ENCODE measurements at regions not wholly inside any gene's neighbourhood (a gene's known extent, or its start where the extent isn't known, plus 50 kb on each side); places are given as distances from the start of the nearest gene placed in this dataset.

DNA sequence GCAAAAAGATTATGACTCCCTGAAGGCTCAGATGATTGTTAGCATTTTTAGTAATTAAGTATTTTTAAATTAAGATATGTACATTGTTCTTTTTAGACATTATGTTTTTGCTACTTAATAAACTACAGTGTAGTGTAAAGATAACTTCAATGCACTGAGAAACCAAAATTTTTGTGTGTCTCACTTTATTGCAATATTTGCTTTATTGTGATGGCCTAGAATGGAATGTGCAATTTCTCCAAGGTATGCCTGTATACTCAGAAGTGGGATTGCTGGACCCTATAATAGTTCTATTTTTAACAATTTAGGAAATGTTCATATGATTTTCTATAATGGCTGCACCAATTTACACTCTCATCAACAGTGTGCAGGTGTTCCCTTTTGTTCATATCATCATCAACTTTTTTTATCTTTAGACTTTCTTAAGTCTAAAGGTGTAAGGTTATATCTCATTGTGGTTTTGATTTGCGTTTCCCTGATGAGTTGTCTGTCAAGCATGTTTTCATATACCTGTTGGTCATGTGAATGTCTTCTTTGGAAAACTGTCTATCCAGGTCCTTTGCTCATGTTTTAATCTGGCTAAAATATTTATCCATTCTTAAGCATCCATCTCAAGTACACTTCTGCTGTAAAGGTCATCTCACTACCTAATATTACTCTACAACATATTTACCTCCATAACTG lies 1323.5 kb upstream of the LRRTM3 start:
- TF ChIP-seq, protein P1, sequence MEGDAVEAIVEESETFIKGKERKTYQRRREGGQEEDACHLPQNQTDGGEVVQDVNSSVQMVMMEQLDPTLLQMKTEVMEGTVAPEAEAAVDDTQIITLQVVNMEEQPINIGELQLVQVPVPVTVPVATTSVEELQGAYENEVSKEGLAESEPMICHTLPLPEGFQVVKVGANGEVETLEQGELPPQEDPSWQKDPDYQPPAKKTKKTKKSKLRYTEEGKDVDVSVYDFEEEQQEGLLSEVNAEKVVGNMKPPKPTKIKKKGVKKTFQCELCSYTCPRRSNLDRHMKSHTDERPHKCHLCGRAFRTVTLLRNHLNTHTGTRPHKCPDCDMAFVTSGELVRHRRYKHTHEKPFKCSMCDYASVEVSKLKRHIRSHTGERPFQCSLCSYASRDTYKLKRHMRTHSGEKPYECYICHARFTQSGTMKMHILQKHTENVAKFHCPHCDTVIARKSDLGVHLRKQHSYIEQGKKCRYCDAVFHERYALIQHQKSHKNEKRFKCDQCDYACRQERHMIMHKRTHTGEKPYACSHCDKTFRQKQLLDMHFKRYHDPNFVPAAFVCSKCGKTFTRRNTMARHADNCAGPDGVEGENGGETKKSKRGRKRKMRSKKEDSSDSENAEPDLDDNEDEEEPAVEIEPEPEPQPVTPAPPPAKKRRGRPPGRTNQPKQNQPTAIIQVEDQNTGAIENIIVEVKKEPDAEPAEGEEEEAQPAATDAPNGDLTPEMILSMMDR (IDR thresholded peaks at IDR 0.05), result no peak
- no peak for DNase-seq (ENCODE audit: low spot score)
- Histone ChIP-seq H3K27ac (no peak overlapping the region), H3K4me3 (no peak overlapping the region)

DNA sequence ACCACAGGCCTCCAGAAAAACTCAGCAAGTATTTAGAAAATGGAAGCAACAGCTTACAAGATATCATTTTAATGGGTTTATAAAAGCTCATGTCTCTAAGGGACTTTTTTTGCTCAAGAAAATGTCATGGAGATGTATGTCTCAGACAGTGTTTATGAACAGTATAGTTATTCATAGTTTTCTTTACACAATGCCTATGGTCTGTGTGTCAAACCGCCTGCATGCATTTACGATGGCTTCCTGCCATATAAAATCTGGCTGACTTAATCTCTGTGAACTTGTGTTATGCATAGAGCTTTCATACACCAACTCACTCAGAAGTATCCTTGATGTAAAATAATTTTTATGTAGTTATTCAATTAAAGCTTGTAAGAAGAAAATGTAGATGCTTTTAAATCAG lies 1314.2 kb upstream of the LRRTM3 start:
- Histone ChIP-seq H3K4me3 (no peak overlapping the region), H3K27ac (no peak overlapping the region)
- TF ChIP-seq, protein P1 (IDR thresholded peaks at IDR 0.05), result no peak
- DNase-seq (ENCODE audit: low spot score), result no peak

DNA sequence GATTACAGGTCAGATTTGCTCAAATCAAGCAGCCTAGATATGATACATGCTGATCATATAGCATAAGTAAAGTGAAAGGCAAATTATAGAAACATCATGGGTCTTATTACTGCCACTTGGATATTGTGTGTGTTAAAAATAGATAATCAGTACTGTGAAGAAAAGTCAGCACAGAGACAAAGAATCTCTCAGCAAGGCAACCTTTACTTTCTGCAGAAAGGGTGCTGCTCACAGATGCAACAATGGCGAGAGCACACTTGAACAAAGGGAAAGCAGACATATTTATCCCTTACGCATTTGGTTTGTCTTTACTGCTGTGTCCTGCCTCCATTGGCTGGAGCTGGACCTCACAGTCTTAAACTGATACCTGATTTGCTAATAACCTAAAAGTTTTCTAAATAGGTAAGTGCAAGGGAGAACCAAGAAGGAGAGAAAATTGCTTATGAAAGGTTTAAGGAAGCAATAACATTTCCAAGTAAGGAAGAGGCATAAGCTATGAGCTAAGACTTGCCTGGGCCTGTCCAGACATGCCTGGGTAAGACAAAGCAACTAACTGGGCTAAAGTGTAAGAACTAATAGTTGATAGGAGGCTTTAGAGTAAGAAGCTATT lies 1310.8 kb upstream of the LRRTM3 start:
- TF ChIP-seq, protein P1 (IDR thresholded peaks at IDR 0.05), result no peak
- no peak overlapping the region for H3K27ac ChIP-seq
- H3K4me3 ChIP-seq, result no peak overlapping the region
- no peak for DNase-seq (ENCODE audit: low spot score)

DNA sequence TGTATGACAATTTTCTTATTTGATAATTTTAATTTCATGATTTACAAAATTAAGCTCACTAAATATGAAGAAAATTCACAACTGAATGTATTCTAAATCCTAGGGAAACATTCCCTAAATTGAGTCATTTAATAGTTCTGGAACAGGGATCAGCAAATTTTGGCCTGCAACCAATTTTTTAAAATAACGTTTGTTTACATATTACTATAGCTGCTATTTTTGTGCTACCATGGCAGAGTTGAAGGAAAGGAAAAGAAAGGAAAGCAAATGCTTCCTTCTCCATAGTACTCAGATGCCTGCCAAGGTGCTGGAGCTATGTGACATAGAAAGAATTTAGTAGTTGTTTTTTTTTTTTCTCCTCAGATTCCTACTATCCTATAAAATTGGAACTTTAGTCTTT lies 1307.7 kb upstream of the LRRTM3 start:
- DNase-seq (ENCODE audit: low spot score), result no peak
- H3K4me3 ChIP-seq, result no peak overlapping the region
- TF ChIP-seq, protein P1 (IDR thresholded peaks at IDR 0.05), result no peak
- no peak overlapping the region for H3K27ac ChIP-seq

DNA sequence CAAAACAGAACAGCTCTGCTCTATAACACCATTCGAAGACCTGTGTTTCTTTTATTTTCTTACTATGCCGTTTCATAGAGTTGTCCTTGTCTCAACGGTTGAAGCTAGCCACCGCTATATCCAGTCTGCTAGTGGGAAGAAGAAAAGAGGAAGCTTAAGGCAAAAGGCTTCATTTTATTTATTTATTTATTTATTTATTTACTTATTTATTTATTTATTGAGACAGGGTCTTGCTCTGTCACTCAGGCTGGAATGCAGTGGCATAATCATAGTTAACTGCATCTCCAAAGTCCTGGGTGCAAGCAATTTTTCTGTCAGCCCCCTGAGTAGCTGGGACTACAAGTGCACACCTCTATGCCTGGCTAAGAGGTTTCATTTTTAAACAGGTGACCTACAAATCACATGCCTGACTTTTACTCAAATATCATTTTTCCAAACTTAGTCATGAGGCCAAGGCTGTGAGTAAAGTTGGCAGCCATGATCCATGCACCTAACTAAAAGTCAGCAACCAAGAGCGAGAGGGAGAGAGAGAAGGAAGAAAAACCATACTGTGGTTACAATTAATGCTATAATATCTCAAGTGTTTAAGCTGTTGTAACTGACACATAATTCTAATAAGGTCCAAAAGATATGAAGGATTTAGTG lies 1305.3 kb upstream of the LRRTM3 start:
- no peak overlapping the region for H3K27ac ChIP-seq

DNA sequence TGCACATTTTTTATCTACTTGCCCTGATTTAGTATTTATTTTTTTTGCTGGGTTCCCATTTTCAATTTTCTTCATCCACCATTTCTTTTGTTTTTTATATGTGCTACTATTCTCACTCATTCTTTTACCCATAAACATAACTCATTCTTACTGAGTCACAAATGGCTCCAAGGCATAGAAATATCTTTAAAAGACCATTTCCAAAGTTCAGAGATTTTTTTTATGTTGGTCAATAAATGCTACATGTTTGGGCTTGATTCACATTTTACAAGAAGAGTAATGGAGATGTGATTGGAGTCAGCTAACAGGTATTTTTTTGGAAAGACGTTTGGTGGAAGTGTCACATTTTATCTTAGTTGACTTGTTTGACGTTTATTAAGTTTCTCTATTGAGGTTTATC lies 1303.2 kb upstream of the LRRTM3 start:
- H3K4me3 ChIP-seq, result no peak overlapping the region
- no peak overlapping the region for H3K27ac ChIP-seq
- TF ChIP-seq, protein P1 (IDR thresholded peaks at IDR 0.05), result no peak
- DNase-seq (ENCODE audit: low spot score), result no peak

More for the DNA sequence above, 1305.3 kb upstream of the LRRTM3 start:
- DNase-seq (ENCODE audit: low spot score), result no peak
- no peak overlapping the region for H3K4me3 ChIP-seq
- TF ChIP-seq, protein P1 (IDR thresholded peaks at IDR 0.05), result no peak

Measured in coronary artery (tissue), 2 donors.